OCI-LY3 (cell line): ENCODE measurements at regions not wholly inside any gene's neighbourhood (a gene's known extent, or its start where the extent isn't known, plus 50 kb on each side); places are given as distances from the start of the nearest gene placed in this dataset.

Source experiments
- H2AFZ ChIP-seq: fragments of 200-600, 300-600 bp; shearing (Covaris generic); 2 replicates; pipeline ENCODE4 v1.6.0; 2014; ENCODE audit warnings: antibody characterized with exemption, low read depth, low read length
- H3K27ac ChIP-seq: fragments of 200-600, 300-600 bp; sonication (generic); 2 replicates; pipeline ENCODE4 v1.5.1; 2014; ENCODE audit warnings: mild to moderate bottlenecking, low read length, moderate library complexity, mixed read lengths
- H3K27me3 ChIP-seq: fragments of 200-600, 300-600 bp; sonication (generic); 2 replicates; pipeline ENCODE4 v1.6.1; 2014; ENCODE audit warnings: low read depth, low read length, mixed read lengths
- H3K36me3 ChIP-seq: fragments of 200-600, 300-600 bp; sonication (generic); replicated peaks from 2 replicates; pipeline ENCODE3; 2014; ENCODE audit warnings: low read depth, low read length, mixed read lengths
- H3K4me1 ChIP-seq: fragments of 300-600, 200-600 bp; sonication (generic); 2 replicates; pipeline ENCODE4 v1.6.1; 2014; ENCODE audit warnings: low read length, mixed read lengths
- H3K4me2 ChIP-seq: fragments of 200-600, 300-600 bp; sonication (generic); 2 replicates; pipeline ENCODE4 v1.6.1; 2014; ENCODE audit warnings: low read length, mixed read lengths
- H3K4me3 ChIP-seq: fragments of 300-600, 200-600 bp; sonication (generic); 2 replicates; pipeline ENCODE4 v1.5.1; 2014; ENCODE audit warnings: antibody characterized with exemption, mild to moderate bottlenecking, low read length, moderate library complexity
- H3K79me2 ChIP-seq: fragments of 300-600, 200-600 bp; shearing (Covaris generic); 2 replicates; pipeline ENCODE4 v1.6.1; 2014; ENCODE audit warnings: mild to moderate bottlenecking, low read length, mixed read lengths
- H3K9ac ChIP-seq: fragments of 300-600, 200-600 bp; shearing (Covaris generic); 2 replicates; pipeline ENCODE4 v1.6.0; 2014; ENCODE audit warnings: mild to moderate bottlenecking, low read length, moderate library complexity
- H3K9me3 ChIP-seq: fragments of 200-600, 300-600 bp; shearing (Covaris generic); 2 replicates; pipeline ENCODE4 v1.6.1; 2014; ENCODE audit warnings: low read length, mixed read lengths; ENCODE audit not compliant: insufficient read depth
- H4K20me1 ChIP-seq: fragments of 200-600, 300-600 bp; sonication (generic); 2 replicates; pipeline ENCODE4 v1.6.1; 2016; ENCODE audit warnings: low read length, mixed read lengths; ENCODE audit not compliant: insufficient read depth
- EZH2phosphoT487 ChIP-seq: fragments of 200-600 bp; shearing (Covaris generic); IDR thresholded peaks from 2 replicates; pipeline ENCODE4 v1.6.1; 2018; ENCODE audit warnings: antibody characterized with exemption, mixed run types, low read depth
- TF ChIP-seq, protein P1 (sequence below): fragments of 200-600, 300-600 bp; sonication (generic); IDR thresholded peaks from 2 replicates; pipeline ENCODE4 v1.5.1; 2014; ENCODE audit warnings: antibody characterized with exemption, low read length, low read depth

DNA sequence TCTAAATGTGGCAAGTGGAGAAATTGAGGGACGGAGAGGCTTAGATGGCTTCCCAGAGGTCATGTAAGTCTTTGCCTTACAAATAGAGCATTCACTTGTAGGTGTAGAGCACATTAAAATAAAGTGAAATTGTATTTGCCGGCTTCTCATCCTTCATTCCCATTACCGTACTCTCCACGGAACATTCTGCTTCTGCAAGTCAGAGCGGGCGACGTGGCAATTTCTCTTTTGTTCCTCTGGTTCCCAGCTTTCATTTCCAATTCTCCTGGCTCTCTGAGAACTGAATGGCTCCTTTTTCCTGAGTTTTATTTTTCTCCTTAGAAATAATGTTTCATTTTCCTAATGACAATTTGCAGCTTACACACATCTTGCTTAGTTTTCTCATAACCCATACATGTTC, 51.3 kb upstream of the PFKP start:
- no peak overlapping the region for H3K9ac ChIP-seq
- no peak overlapping the region for H3K4me2 ChIP-seq
- no peaks in the 10 kb centered on the region for H3K36me3 ChIP-seq
- no peaks in the 10 kb centered on the region for H3K79me2 ChIP-seq
- peaks cover 20% of the 10 kb centered on the region for H3K27me3 ChIP-seq
- H3K27ac ChIP-seq: no peak overlapping the region
- H3K4me3 ChIP-seq: no peak overlapping the region
- TF ChIP-seq EZH2phosphoT487: no peak
- TF ChIP-seq, protein P1, sequence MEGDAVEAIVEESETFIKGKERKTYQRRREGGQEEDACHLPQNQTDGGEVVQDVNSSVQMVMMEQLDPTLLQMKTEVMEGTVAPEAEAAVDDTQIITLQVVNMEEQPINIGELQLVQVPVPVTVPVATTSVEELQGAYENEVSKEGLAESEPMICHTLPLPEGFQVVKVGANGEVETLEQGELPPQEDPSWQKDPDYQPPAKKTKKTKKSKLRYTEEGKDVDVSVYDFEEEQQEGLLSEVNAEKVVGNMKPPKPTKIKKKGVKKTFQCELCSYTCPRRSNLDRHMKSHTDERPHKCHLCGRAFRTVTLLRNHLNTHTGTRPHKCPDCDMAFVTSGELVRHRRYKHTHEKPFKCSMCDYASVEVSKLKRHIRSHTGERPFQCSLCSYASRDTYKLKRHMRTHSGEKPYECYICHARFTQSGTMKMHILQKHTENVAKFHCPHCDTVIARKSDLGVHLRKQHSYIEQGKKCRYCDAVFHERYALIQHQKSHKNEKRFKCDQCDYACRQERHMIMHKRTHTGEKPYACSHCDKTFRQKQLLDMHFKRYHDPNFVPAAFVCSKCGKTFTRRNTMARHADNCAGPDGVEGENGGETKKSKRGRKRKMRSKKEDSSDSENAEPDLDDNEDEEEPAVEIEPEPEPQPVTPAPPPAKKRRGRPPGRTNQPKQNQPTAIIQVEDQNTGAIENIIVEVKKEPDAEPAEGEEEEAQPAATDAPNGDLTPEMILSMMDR: no peak
- no peaks in the 10 kb centered on the region for H3K4me1 ChIP-seq
- no peaks in the 10 kb centered on the region for H4K20me1 ChIP-seq
- no peaks in the 10 kb centered on the region for H3K9me3 ChIP-seq
- no peak overlapping the region for H2AFZ ChIP-seq

GRCh38 chr10:3014968-3015367, 52.4 kb upstream of the PFKP start:
- Histone ChIP-seq H3K27me3 (peaks cover 26% of the 10 kb centered on the region), H3K9me3 (no peaks in the 10 kb centered on the region), H3K27ac (no peak overlapping the region), H4K20me1 (no peaks in the 10 kb centered on the region), H3K79me2 (no peaks in the 10 kb centered on the region), H3K4me3 (no peak overlapping the region), H2AFZ (no peak overlapping the region), H3K4me1 (peaks cover 1% of the 10 kb centered on the region; the same call in 1 of the 2 replicates), H3K36me3 (no peaks in the 10 kb centered on the region), H3K4me2 (no peak overlapping the region), H3K9ac (no peak overlapping the region)
- TF ChIP-seq EZH2phosphoT487: no peak
- TF ChIP-seq, protein P1: no peak

DNA sequence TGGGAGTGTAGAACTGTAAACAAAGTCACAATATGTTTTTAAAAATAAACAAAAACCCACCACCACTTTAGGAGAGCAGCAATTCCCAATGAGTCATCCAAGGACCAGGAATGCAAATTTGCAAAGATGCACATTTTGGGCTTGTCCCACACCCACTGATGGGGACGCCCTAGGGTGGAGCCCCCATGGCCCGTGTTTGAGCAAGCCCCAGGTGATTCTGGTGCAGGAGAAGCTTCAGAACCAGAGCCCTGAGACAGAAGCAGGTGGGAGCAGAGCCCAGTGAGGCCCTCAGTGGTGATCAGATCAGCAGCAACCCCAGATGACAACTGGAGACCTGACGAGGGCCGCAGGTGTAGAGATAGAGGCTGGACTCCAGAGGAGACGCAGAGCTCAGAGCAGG, 55.1 kb upstream of the PFKP start:
- Histone ChIP-seq H3K9me3 (no peaks in the 10 kb centered on the region), H3K4me1 (peaks cover 21% of the 10 kb centered on the region), H3K79me2 (no peaks in the 10 kb centered on the region), H3K4me2 (no peak overlapping the region), H3K27ac (no peak overlapping the region), H3K9ac (no peak overlapping the region), H4K20me1 (no peaks in the 10 kb centered on the region), H3K36me3 (no peaks in the 10 kb centered on the region), H3K4me3 (no peak overlapping the region), H2AFZ (no peak overlapping the region), H3K27me3 (peaks cover 33% of the 10 kb centered on the region)
- no peak for TF ChIP-seq EZH2phosphoT487
- TF ChIP-seq, protein P1: no peak

DNA sequence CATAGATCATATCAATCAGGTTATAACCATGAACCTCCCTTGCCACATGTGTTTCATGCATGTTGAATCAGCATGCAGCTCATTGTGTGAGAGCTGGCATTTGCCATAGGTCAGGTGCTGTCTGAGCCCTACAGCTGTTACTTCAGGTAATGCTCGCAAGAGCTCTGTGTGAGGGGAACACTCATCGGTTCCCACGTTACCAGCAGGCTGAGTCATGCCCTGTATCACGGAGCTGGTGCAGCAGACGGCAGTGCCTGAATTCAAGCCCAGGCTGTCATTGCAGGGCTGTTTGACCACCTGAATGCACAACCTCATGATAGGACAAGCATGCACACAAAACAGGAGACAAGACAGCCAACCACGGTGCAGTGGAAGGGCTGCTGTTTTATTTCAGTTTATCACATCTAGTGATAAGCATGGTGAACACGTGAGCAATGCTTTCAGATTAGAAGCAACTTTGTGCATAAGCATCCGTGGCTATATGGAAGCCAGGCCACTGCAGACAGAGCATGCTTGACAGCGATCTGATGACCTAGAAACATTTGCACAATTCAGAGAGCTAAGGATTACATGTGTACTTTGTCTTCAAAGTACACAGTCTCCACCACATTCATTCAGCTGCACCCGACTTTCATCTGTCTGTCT, 56.4 kb upstream of the PFKP start:
- peaks cover 21% of the 10 kb centered on the region for H3K4me1 ChIP-seq
- H3K4me2 ChIP-seq: no peak overlapping the region
- TF ChIP-seq EZH2phosphoT487: no peak
- TF ChIP-seq, protein P1: no peak
- H3K4me3 ChIP-seq: no peak overlapping the region
- no peak overlapping the region for H3K27ac ChIP-seq
- no peaks in the 10 kb centered on the region for H3K36me3 ChIP-seq
- H3K9me3 ChIP-seq: no peaks in the 10 kb centered on the region
- H4K20me1 ChIP-seq: no peaks in the 10 kb centered on the region
- H3K27me3 ChIP-seq: peaks cover 33% of the 10 kb centered on the region
- no peak overlapping the region for H3K9ac ChIP-seq
- H3K79me2 ChIP-seq: no peaks in the 10 kb centered on the region
- no peak overlapping the region for H2AFZ ChIP-seq
